ENCODE measurements at regions not wholly inside any gene's neighbourhood (a gene's known extent, or its start where the extent isn't known, plus 50 kb on each side); places are given as distances from the start of the nearest gene placed in this dataset.

- TF ChIP-seq POLR2A (IDR thresholded peaks at IDR 0.05) (no peak), CTCF (IDR thresholded peaks at IDR 0.05) (no peak)
Measured at GRCh38 chr2:122564843-122565242, 809.4 kb downstream of the TSN start.

All from Peyer's patch (tissue), 4 donors.